A549 (cell line): ENCODE measurements at regions not wholly inside any gene's neighbourhood (a gene's known extent, or its start where the extent isn't known, plus 50 kb on each side); places are given as distances from the start of the nearest gene placed in this dataset.

Source experiments
- ATAC-seq, 2 experiments: fragments of 200-7000 bp in 1 of 2; fragments of >200 bp in 1 of 2; cut with Nextera tagmentation in 1 of 2; cut with Tn5 transposase in 1 of 2; 3 replicates each; pipeline versions ENCODE4 v1.8.0 to v1.9.1; 2018 to 2020; ENCODE audit warnings: mild to moderate bottlenecking in 1 of 2, moderate library complexity in 1 of 2
- CTCF ChIA-PET: fragments of 300-600 bp; sonication (Branson Sonifier 250); formaldehyde crosslinking; extraction: SDS; loops from one replicate; lab custom pipeline; 2021; ENCODE audit warnings: antibody characterized with exemption, inconsistent platforms; lab: Yijun Ruan, JAX
- POLR2A ChIA-PET: fragments of 350-600 bp; formaldehyde crosslinking; extraction: SDS; loops from one replicate; lab custom pipeline; 2021; ENCODE audit warnings: antibody characterized with exemption, inconsistent platforms; lab: Yijun Ruan, JAX
- DNase-seq, 2 experiments: peaks; one replicate each; pipeline versions ENCODE4 v3.0.0 to v3.0.0-alpha.2; 2011 to 2016; ENCODE audit warnings: low read depth in 1 of 2, low spot score in 1 of 2
- FAIRE-seq: peaks from 2 replicates; lab custom pipeline; 2011; peaks lifted over from hg19 to GRCh38; lab: Jason Lieb, UNC
- H3K27ac ChIP-seq, 2 experiments: fragments of >200 bp; sonication (Bioruptor Twin); formaldehyde crosslinking; 3 replicates each; pipeline ENCODE4 v1.5.1; 2016 to 2017
- H3K4me1 ChIP-seq: fragments of >200 bp; sonication (Bioruptor Twin); formaldehyde crosslinking; 3 replicates; pipeline ENCODE4 v1.6.1; 2016
- H3K4me2 ChIP-seq: fragments of >200 bp; sonication (Bioruptor Twin); formaldehyde crosslinking; 3 replicates; pipeline ENCODE4 v1.6.1; 2016
- H3K4me3 ChIP-seq: fragments of >200 bp; sonication (Bioruptor Twin); formaldehyde crosslinking; 3 replicates; pipeline ENCODE4 v1.5.1; 2016
- H3K9me3 ChIP-seq: fragments of >200 bp; sonication (Bioruptor Twin); formaldehyde crosslinking; 3 replicates; pipeline ENCODE4 v1.6.1; 2016
- BHLHE40 ChIP-seq: IDR thresholded peaks from 2 replicates; pipeline ENCODE4 v1.6.1; 2012; ENCODE audit warnings: low read depth, low read length, inconsistent platforms
- CHD2 ChIP-seq: fragments of 150-350 bp; IDR thresholded peaks from 2 replicates; pipeline ENCODE4 v1.6.1; 2014; ENCODE audit warnings: low read length; ENCODE audit not compliant: partially characterized antibody
- CHD4 ChIP-seq: fragments of 200-600 bp; sonication (generic); IDR thresholded peaks from 2 replicates; pipeline ENCODE4 v1.6.1; 2016; ENCODE audit warnings: antibody characterized with exemption, mild to moderate bottlenecking, borderline replicate concordance
- ESRRA ChIP-seq: fragments of 150-350 bp; IDR thresholded peaks from 2 replicates; pipeline ENCODE4 v1.6.1; 2014; ENCODE audit warnings: mild to moderate bottlenecking, low read length, borderline replicate concordance
- HDAC2 ChIP-seq: fragments of 200-600 bp; sonication (generic); IDR thresholded peaks from 2 replicates; pipeline ENCODE4 v1.6.1; 2016
- HOXA7 ChIP-seq: fragments of 250-450 bp; sonication (Bioruptor Pico); IDR thresholded peaks from 2 replicates; pipeline ENCODE4 v1.5.0; 2020; ENCODE audit warnings: mild to moderate bottlenecking, moderate library complexity
- HOXB13 ChIP-seq: fragments of 250-450 bp; sonication (Bioruptor Pico); IDR thresholded peaks from 2 replicates; pipeline ENCODE4 v1.5.0; 2020; ENCODE audit warnings: low read depth, mild to moderate bottlenecking, moderate library complexity
- KDM1A ChIP-seq: fragments of 200-600 bp; sonication (generic); IDR thresholded peaks from 2 replicates; pipeline ENCODE4 v1.6.1; 2016; ENCODE audit warnings: low read depth, mild to moderate bottlenecking
- MYC ChIP-seq: IDR thresholded peaks from 2 replicates; pipeline ENCODE4 v1.6.1; 2012; ENCODE audit warnings: mild to moderate bottlenecking, inconsistent platforms, low read length, improper control_type of control experiment, borderline replicate concordance
- NR3C1 ChIP-seq: fragments of >200 bp; sonication (Bioruptor Twin); formaldehyde crosslinking; IDR thresholded peaks from 3 replicates; pipeline ENCODE4 v1.6.1; 2017
- RAD21 ChIP-seq, 2 experiments: fragments of >200 bp in 1 of 2; sonication (Bioruptor Twin) in 1 of 2; formaldehyde crosslinking in 1 of 2; IDR thresholded peaks in 1 of 2; conservative IDR thresholded peaks in 1 of 2; 2 replicates in 1 of 2; 3 replicates in 1 of 2; pipeline ENCODE4 v1.6.1; 2012 to 2018; ENCODE audit warnings: inconsistent platforms in 1 of 2
- RCOR1 ChIP-seq: fragments of 150-350 bp; IDR thresholded peaks from 2 replicates; pipeline ENCODE4 v1.6.1; 2014; ENCODE audit warnings: antibody characterized with exemption, low read length, low read depth
- ZFP36 ChIP-seq: fragments of 450-650 bp; IDR thresholded peaks from 2 replicates; pipeline ENCODE4 v1.6.1; 2014; ENCODE audit warnings: borderline replicate concordance; ENCODE audit not compliant: partially characterized antibody
- WGBS: methylation state at CpG from one replicate; pipeline ENCODE4 v1.1.6; 2017; ENCODE audit errors: missing lambda C conversion rate; 5-methylcytosine and 5-hydroxymethylcytosine counted together
- TF ChIP-seq, protein P1 (sequence below): IDR thresholded peaks from 2 replicates; pipeline ENCODE4 v1.6.1; 2012
- TF ChIP-seq, protein P2 (sequence below): fragments of 250-450 bp; sonication (Bioruptor Pico); IDR thresholded peaks from 2 replicates; pipeline ENCODE4 v1.5.0; 2021; ENCODE audit warnings: mild to moderate bottlenecking, moderate library complexity, borderline replicate concordance
- TF ChIP-seq, protein P3 (sequence below): fragments of >200 bp; sonication (Bioruptor Twin); formaldehyde crosslinking; IDR thresholded peaks from 2 replicates; pipeline ENCODE4 v1.6.1; 2016
- TF ChIP-seq, protein P4 (sequence below): fragments of >200 bp; sonication (Bioruptor Twin); formaldehyde crosslinking; IDR thresholded peaks from 3 replicates; pipeline ENCODE4 v1.5.1; 2016
- TF ChIP-seq, protein P5 (sequence below): IDR thresholded peaks from 2 replicates; pipeline ENCODE4 v1.6.1; 2012; ENCODE audit warnings: low read depth, borderline replicate concordance
- TF ChIP-seq, protein P6 (sequence below): fragments of 250-450 bp; sonication (Bioruptor Pico); IDR thresholded peaks from 2 replicates; pipeline ENCODE4 v1.5.0; 2020; ENCODE audit warnings: low read depth, mild to moderate bottlenecking, moderate library complexity

DNA sequence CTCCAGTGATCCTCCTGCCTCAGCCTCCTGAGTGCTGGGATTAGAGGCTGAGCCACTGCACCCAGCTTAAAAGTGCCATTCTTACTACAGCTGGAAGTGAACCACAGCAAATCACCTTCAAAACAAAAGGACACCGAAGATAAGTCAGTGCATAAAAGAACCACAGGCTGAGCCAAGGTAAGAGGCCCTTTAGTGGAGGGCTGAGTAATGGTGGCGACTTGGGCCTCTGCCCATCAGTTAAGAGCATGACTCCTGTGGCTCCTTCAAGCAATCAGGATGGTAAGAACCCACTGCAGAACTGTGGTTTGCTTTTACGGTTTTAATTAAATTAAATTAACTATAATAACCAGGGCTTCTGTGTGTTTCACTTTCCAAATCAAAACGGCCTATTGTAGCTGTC lies 75.1 kb downstream of the CTAGE1 start (continued):
- no peak for TF ChIP-seq ESRRA
- TF ChIP-seq, protein P1, sequence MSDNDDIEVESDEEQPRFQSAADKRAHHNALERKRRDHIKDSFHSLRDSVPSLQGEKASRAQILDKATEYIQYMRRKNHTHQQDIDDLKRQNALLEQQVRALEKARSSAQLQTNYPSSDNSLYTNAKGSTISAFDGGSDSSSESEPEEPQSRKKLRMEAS = no peak
- no peak for TF ChIP-seq RCOR1
- TF ChIP-seq CHD2 = no peak
- TF ChIP-seq HOXA7 (CRISPR knock-in tag) = no peak

DNA sequence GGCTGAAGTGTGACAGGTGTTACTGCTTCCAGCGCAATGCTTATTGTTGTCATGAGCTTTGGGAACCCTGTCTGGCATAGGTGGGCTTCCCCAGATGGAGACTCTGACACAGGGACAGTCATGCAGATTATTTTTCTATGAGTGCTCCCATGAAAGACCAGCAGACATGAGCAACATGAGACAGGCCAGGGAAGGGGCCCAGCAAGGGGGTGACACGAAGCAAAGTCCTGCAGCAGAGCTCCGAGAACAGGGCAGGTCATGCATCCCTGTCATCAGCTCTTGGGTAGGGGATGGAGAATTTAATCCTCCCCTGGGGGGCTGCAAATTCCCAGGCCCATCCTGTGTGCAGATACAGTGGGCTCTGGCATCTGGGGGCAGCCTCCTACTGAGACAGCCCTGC lies 77.4 kb downstream of the CTAGE1 start:
- H3K4me1 ChIP-seq = 0 out of 3 replicates have a peak, but pooled peaks cover 3% of the 10 kb centered on the region
- POLR2A ChIA-PET = no interaction called here
- FAIRE-seq = no peak
- H3K9me3 ChIP-seq = no peaks in the 10 kb centered on the region
- no peak for TF ChIP-seq HDAC2
- TF ChIP-seq CHD4 = no peak
- TF ChIP-seq, protein P2, sequence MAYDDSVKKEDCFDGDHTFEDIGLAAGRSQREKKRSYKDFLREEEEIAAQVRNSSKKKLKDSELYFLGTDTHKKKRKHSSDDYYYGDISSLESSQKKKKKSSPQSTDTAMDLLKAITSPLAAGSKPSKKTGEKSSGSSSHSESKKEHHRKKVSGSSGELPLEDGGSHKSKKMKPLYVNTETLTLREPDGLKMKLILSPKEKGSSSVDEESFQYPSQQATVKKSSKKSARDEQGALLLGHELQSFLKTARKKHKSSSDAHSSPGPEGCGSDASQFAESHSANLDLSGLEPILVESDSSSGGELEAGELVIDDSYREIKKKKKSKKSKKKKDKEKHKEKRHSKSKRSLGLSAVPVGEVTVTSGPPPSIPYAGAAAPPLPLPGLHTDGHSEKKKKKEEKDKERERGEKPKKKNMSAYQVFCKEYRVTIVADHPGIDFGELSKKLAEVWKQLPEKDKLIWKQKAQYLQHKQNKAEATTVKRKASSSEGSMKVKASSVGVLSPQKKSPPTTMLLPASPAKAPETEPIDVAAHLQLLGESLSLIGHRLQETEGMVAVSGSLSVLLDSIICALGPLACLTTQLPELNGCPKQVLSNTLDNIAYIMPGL (CRISPR knock-in tag) = no peak
- TF ChIP-seq NR3C1 = no peak
- TF ChIP-seq, protein P3, sequence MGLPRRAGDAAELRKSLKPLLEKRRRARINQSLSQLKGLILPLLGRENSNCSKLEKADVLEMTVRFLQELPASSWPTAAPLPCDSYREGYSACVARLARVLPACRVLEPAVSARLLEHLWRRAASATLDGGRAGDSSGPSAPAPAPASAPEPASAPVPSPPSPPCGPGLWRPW = no peak
- TF ChIP-seq, protein P4, sequence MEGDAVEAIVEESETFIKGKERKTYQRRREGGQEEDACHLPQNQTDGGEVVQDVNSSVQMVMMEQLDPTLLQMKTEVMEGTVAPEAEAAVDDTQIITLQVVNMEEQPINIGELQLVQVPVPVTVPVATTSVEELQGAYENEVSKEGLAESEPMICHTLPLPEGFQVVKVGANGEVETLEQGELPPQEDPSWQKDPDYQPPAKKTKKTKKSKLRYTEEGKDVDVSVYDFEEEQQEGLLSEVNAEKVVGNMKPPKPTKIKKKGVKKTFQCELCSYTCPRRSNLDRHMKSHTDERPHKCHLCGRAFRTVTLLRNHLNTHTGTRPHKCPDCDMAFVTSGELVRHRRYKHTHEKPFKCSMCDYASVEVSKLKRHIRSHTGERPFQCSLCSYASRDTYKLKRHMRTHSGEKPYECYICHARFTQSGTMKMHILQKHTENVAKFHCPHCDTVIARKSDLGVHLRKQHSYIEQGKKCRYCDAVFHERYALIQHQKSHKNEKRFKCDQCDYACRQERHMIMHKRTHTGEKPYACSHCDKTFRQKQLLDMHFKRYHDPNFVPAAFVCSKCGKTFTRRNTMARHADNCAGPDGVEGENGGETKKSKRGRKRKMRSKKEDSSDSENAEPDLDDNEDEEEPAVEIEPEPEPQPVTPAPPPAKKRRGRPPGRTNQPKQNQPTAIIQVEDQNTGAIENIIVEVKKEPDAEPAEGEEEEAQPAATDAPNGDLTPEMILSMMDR = no peak
- TF ChIP-seq KDM1A = no peak
- TF ChIP-seq, protein P5, sequence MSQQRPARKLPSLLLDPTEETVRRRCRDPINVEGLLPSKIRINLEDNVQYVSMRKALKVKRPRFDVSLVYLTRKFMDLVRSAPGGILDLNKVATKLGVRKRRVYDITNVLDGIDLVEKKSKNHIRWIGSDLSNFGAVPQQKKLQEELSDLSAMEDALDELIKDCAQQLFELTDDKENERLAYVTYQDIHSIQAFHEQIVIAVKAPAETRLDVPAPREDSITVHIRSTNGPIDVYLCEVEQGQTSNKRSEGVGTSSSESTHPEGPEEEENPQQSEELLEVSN = no peak
- TF ChIP-seq HOXB13 (CRISPR knock-in tag) = no peak
- TF ChIP-seq MYC = no peak
- TF ChIP-seq RAD21 (conservative IDR thresholded peaks at IDR 0.05 in 1 of 2, IDR thresholded peaks at IDR 0.05 in 1 of 2) = no peak
- no peak for TF ChIP-seq CHD2
- TF ChIP-seq, all 56 proteins: peak for 0
- H3K4me2 ChIP-seq = no peak overlapping the region
- CTCF ChIA-PET = no interaction called here
- ATAC-seq (no peak), DNase-seq (no peak)
- no peak overlapping the region for H3K4me3 ChIP-seq
- 88% methylated on average over 3 of the region's 3 CpGs for WGBS
- H3K27ac ChIP-seq = no peak overlapping the region

DNA sequence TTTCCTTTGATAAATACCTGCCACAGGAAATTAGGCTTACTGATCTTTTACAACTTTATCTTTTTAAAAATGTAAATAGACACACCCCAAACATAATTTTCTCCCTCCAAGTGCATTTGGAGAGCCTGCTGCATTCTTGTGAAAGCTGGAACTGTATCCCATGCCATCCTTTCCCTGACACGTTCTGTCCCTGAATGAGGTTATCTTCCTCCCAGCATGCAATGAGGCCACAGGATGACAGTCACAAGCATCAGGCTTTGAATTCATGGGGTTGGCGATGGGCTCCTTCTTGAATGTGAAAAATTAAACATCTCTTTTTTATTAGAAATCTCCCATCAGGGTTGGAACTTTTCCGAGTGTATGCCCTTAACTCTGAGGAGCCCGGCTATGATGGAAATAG lies 77.8 kb downstream of the CTAGE1 start:
- 0 out of 3 replicates have a peak, but pooled peaks cover 3% of the 10 kb centered on the region for H3K4me1 ChIP-seq
- 74% methylated on average over 4 of the region's 4 CpGs for WGBS
- no peak overlapping the region for H3K4me2 ChIP-seq
- no peak overlapping the region for H3K4me3 ChIP-seq
- POLR2A ChIA-PET = no interaction called here
- FAIRE-seq (no peak), DNase-seq (no peak), ATAC-seq (no peak)
- no peaks in the 10 kb centered on the region for H3K9me3 ChIP-seq
- no peak overlapping the region for H3K27ac ChIP-seq
- CTCF ChIA-PET = no interaction called here
- TF ChIP-seq, protein P4 = no peak
- TF ChIP-seq BHLHE40 = no peak
- TF ChIP-seq, protein P6, sequence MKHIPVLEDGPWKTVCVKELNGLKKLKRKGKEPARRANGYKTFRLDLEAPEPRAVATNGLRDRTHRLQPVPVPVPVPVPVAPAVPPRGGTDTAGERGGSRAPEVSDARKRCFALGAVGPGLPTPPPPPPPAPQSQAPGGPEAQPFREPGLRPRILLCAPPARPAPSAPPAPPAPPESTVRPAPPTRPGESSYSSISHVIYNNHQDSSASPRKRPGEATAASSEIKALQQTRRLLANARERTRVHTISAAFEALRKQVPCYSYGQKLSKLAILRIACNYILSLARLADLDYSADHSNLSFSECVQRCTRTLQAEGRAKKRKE = no peak
- no peak for TF ChIP-seq ZFP36
